Bronchial epithelial cell (primary cell): ENCODE measurements at regions not wholly inside any gene's neighbourhood (a gene's known extent, or its start where the extent isn't known, plus 50 kb on each side); places are given as distances from the start of the nearest gene placed in this dataset.

Experiments
- DNase-seq: peaks from one replicate; pipeline ENCODE4 v3.0.0-alpha.2; 2010; ENCODE audit warnings: low read depth
- FAIRE-seq: peaks from 2 replicates; lab custom pipeline; 2011; peaks lifted over from hg19 to GRCh38; lab: Jason Lieb, UNC
- H3K27me3 ChIP-seq: 2 replicates; pipeline ENCODE4 v1.5.1; 2011; ENCODE audit warnings: low read length; ENCODE audit not compliant: control insufficient read depth, insufficient read depth
- H3K36me3 ChIP-seq: 2 replicates; pipeline ENCODE4 v1.5.1; 2011; ENCODE audit warnings: low read length; ENCODE audit not compliant: control insufficient read depth, insufficient read depth
- H3K4me3 ChIP-seq: 2 replicates; pipeline ENCODE4 v1.5.1; 2011; ENCODE audit warnings: mild to moderate bottlenecking, low read depth, low read length, control low read depth
- TF ChIP-seq, protein P1 (sequence below): IDR thresholded peaks from 2 replicates; pipeline ENCODE4 v1.5.1; 2011; ENCODE audit warnings: mild to moderate bottlenecking, moderate library complexity, low read length, control low read depth, inconsistent platforms; ENCODE audit not compliant: insufficient read depth, severe bottlenecking

DNA sequence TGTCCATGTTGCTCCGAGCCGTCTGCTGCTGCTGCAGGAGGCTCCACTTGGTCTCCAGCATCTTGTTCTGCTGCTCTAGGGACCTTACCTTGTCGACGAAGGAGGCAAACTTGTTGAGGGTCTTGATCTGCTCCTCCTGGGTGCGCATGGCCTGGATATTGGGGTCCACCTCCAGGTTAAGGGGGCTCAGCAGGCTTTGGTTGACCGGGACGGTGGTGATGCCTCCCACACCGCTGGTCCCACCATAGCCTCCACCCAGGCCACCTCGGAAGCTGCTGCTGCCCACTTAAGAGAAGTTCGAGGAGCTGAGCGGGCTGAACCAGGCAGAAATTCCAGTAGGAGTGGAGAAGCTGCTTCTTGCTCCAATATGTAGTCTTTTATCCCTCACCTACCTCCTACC, 180.7 kb upstream of the SYNPR start:
- Histone ChIP-seq H3K36me3 (no peaks in the 10 kb centered on the region), H3K4me3 (no peak overlapping the region), H3K27me3 (no peaks in the 10 kb centered on the region)
- no peak for FAIRE-seq
- DNase-seq, result no peak
- TF ChIP-seq, protein P1, sequence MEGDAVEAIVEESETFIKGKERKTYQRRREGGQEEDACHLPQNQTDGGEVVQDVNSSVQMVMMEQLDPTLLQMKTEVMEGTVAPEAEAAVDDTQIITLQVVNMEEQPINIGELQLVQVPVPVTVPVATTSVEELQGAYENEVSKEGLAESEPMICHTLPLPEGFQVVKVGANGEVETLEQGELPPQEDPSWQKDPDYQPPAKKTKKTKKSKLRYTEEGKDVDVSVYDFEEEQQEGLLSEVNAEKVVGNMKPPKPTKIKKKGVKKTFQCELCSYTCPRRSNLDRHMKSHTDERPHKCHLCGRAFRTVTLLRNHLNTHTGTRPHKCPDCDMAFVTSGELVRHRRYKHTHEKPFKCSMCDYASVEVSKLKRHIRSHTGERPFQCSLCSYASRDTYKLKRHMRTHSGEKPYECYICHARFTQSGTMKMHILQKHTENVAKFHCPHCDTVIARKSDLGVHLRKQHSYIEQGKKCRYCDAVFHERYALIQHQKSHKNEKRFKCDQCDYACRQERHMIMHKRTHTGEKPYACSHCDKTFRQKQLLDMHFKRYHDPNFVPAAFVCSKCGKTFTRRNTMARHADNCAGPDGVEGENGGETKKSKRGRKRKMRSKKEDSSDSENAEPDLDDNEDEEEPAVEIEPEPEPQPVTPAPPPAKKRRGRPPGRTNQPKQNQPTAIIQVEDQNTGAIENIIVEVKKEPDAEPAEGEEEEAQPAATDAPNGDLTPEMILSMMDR, result no peak

DNA sequence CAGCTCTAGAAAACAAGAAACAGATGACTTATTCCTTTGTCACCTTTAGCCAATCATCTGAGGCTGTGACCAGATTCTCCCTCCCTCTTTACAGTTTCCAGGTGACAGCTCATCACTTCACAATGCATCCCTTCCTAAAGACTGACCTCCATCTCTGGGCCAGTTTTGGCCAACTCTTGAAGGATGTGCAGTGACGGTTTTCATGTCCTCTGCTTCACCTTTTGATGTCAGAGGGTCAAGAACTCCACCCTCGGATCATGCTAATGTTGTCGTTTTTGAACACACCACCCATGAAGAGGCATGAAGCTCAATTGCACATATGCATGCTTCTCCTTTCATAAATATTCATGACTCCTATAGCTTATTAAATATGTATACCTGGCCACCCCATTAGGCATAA, 161.2 kb upstream of the SYNPR start:
- no peaks in the 10 kb centered on the region for H3K36me3 ChIP-seq
- FAIRE-seq, result no peak
- H3K4me3 ChIP-seq, result no peak overlapping the region
- TF ChIP-seq, protein P1, result no peak
- DNase-seq, result no peak
- no peaks in the 10 kb centered on the region for H3K27me3 ChIP-seq

DNA sequence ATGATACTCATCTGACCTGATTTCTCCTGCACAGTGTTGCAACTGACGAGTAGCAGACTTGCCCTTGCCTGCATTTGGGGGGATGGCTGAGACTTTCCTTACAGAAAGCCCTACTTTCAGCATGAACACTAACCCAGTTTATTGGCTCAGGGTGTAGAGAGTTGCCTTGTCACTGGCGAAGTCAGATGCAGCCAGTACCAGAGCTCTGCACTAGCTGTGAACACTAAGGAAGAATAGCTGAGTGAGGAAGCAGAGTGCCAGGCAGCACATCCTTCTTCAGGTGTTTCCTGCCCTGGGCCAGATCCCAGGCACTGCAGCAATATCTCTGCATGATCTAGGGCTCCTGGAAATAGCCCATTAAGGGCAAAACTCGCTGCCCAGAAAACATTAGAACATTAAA, 154.0 kb upstream of the SYNPR start:
- H3K36me3 ChIP-seq, result no peaks in the 10 kb centered on the region
- H3K27me3 ChIP-seq, result no peaks in the 10 kb centered on the region
- FAIRE-seq, result no peak
- TF ChIP-seq, protein P1, result no peak
- H3K4me3 ChIP-seq, result no peak overlapping the region
- DNase-seq, result no peak

DNA sequence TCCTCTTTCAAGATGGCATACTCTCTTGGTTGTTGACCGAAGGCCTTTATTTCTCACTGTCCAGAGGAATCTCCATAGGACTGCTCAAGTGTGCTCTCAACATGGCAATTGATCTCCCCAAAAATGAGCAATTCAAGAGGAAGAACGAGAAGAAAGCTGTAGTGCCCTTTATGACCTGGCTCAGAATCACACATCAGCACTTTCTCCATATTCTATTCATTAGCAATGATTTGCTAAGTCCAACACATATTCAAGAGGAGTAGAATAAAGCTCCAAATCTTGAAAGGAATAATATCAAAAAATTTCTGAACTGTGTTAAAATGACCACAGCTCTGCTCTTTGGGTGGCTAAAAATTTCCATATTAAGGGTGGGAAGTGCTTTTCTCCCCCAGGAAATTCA, 151.6 kb upstream of the SYNPR start:
- no peak overlapping the region for H3K4me3 ChIP-seq
- FAIRE-seq, result no peak
- H3K27me3 ChIP-seq, result no peaks in the 10 kb centered on the region
- H3K36me3 ChIP-seq, result no peaks in the 10 kb centered on the region
- no peak for DNase-seq
- TF ChIP-seq, protein P1, result no peak

DNA sequence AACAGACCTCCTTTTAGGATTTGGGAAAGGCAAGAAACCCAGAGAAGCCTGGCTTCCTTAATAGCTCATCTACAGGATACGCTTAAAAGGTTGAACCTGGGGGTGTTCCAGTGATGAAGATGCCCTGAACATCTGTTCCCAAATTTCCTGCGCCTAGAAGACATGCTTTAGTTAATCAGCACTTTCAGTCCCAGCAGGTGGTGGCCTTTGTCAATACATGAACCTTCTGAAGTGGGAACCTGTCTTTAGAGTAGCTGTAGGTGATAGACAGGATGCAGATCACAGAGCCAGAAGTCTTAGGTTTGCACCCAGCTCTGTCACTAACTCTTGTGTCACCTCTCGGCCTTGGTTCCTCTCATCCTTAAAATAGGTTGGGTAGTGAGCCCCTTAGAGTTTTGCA, 149.7 kb upstream of the SYNPR start:
- Histone ChIP-seq H3K4me3 (no peak overlapping the region), H3K27me3 (no peaks in the 10 kb centered on the region), H3K36me3 (no peaks in the 10 kb centered on the region)
- DNase-seq (no peak), FAIRE-seq (no peak)
- TF ChIP-seq, protein P1, result no peak

DNA sequence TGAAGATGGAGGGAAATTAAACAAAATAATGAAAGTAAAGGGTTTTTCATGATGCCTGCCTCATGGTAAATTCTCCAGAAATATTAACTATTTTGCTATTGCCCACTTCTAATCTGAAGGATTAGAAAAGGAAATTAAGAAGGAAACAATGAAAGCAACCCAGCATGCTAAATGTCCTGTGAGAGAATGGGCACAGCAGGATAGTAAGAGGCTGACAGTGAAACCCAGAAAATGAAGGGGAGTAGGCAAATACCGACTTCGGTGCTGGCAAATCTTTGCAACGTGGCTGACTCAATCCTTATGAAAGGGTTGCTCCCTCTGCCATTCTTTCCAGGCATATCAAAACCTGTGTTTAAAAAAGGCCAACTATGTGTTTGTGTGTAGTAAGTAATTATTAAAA, 147.5 kb upstream of the SYNPR start:
- no peaks in the 10 kb centered on the region for H3K27me3 ChIP-seq
- no peak for FAIRE-seq
- no peaks in the 10 kb centered on the region for H3K36me3 ChIP-seq
- DNase-seq, result no peak
- no peak overlapping the region for H3K4me3 ChIP-seq
- TF ChIP-seq, protein P1, result no peak
